ENCODE measurements at regions not wholly inside any gene's neighbourhood (a gene's known extent, or its start where the extent isn't known, plus 50 kb on each side); places are given as distances from the start of the nearest gene placed in this dataset.

DNA sequence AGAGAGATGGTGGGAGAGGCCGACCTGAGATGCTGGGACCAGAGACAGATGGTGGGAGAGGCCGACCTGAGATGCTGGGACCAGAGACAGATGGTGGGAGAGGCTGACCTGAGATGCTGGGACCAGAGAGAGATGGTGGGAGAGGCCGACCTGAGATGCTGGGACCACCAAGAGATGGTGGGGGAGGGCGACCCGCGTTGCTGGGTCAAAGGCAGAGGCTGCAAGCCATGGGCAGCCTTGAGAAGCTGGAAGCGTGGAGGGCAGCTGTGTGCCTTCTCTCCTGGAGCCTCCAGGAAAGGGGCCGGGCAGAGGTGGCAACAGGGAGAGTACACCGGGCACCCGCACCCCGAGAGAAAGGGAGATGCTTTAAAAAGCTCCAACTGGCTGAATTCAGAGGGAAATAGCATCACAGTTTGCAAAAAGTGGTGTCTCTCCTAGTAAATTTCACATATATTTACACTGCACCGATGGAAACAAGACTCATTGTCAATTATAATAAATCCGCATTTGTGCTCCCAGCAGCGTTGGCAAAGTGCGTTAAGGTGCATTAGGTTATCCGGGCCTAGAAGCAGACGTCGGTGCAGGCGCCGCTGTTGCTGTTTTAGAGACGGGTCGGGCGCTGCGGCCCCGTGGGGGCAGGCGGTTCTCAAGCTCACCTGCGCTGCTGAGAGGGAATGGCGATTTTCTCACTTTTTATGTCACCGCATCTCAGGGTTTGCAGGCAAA is 132.4 kb downstream of the DLL1 start:
- Mint-ChIP-seq H3K36me3 (no peaks in the 10 kb centered on the region), H3K27me3 (ENCODE audit: low read depth in 2 of 2) (peaks cover 0 to 13% of the 10 kb centered on the region in 2 donors), H3K4me3 (no peak overlapping the region), H3K4me1 (peaks cover 8 to 21% of the 10 kb centered on the region in 2 donors), H3K27ac (no peak overlapping the region), H3K9me3 (no peaks in the 10 kb centered on the region)
- DNase-seq (no peak), ATAC-seq (no peak)
- no peaks in the 10 kb centered on the region for H3K9me3 ChIP-seq (ENCODE audit: control insufficient read depth, insufficient read depth, low read length)
- H3K27me3 ChIP-seq (ENCODE audit: control insufficient read depth, insufficient read depth, low read length): no peaks in the 10 kb centered on the region
- H3K4me3 ChIP-seq (ENCODE audit: low read length): no peak overlapping the region
- no peak overlapping the region for H3K27ac ChIP-seq (ENCODE audit: low read length)
- no peaks in the 10 kb centered on the region for H3K36me3 ChIP-seq (ENCODE audit: control insufficient read depth, insufficient read depth, low read length)
- TF ChIP-seq, protein P1, sequence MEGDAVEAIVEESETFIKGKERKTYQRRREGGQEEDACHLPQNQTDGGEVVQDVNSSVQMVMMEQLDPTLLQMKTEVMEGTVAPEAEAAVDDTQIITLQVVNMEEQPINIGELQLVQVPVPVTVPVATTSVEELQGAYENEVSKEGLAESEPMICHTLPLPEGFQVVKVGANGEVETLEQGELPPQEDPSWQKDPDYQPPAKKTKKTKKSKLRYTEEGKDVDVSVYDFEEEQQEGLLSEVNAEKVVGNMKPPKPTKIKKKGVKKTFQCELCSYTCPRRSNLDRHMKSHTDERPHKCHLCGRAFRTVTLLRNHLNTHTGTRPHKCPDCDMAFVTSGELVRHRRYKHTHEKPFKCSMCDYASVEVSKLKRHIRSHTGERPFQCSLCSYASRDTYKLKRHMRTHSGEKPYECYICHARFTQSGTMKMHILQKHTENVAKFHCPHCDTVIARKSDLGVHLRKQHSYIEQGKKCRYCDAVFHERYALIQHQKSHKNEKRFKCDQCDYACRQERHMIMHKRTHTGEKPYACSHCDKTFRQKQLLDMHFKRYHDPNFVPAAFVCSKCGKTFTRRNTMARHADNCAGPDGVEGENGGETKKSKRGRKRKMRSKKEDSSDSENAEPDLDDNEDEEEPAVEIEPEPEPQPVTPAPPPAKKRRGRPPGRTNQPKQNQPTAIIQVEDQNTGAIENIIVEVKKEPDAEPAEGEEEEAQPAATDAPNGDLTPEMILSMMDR (IDR thresholded peaks at IDR 0.05): no peak
- 93% methylated on average over 29 of the region's 29 CpGs for WGBS (ENCODE audit: insufficient coverage)
- peaks cover 29% of the 10 kb centered on the region for H3K4me1 ChIP-seq (ENCODE audit: control insufficient read depth, insufficient read depth, low read length)
- intact Hi-C loops (cut with micrococcal nuclease): no loop called here

DNA sequence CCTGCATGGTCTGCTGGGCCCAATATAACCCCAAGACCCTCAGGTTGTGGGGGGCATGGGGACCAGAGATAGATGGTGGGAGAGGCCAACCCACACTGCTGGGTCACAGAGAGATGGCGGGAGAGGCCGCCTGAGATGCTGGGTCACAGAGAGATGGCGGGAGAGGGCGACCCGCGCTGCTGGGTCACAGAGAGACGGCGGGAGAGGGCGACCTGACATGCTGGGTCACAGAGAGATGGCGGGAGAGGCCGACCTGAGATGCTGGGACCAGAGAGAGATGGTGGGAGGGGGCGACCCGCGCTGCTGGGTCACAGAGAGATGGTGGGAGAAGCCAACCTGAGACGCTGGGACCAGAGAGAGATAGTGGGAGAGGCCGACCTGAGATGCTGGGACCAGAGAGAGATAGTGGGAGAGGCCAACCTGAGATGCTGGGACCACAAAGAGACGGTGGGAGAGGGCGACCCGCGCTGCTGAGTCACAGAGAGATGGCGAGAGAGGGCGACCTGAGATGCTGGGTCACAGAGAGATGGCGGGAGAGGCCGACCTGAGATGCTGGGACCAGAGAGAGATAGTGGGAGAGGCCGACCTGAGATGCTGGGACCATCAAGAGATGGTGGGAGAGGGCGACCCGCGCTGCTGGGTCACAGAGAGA is 133.2 kb downstream of the DLL1 start:
- Mint-ChIP-seq H3K9me3 (no peaks in the 10 kb centered on the region), H3K27me3 (ENCODE audit: low read depth in 2 of 2) (peaks cover 0 to 17% of the 10 kb centered on the region in 2 donors), H3K36me3 (no peaks in the 10 kb centered on the region), H3K4me1 (peaks cover 2 to 19% of the 10 kb centered on the region in 2 donors), H3K27ac (no peak overlapping the region), H3K4me3 (no peak overlapping the region)
- Histone ChIP-seq H3K9me3 (ENCODE audit: control insufficient read depth, insufficient read depth, low read length) (no peaks in the 10 kb centered on the region), H3K36me3 (ENCODE audit: control insufficient read depth, insufficient read depth, low read length) (no peaks in the 10 kb centered on the region), H3K27ac (ENCODE audit: low read length) (no peak overlapping the region), H3K27me3 (ENCODE audit: control insufficient read depth, insufficient read depth, low read length) (peaks cover under 1% of the 10 kb centered on the region), H3K4me1 (ENCODE audit: control insufficient read depth, insufficient read depth, low read length) (peaks cover 30% of the 10 kb centered on the region), H3K4me3 (ENCODE audit: low read length) (no peak overlapping the region)
- DNase-seq (no peak), ATAC-seq (no peak)
- 89% methylated on average over 28 of the region's 28 CpGs for WGBS (ENCODE audit: insufficient coverage)
- intact Hi-C loops (cut with micrococcal nuclease): no loop called here
- TF ChIP-seq, protein P1 (IDR thresholded peaks at IDR 0.05): no peak

DNA sequence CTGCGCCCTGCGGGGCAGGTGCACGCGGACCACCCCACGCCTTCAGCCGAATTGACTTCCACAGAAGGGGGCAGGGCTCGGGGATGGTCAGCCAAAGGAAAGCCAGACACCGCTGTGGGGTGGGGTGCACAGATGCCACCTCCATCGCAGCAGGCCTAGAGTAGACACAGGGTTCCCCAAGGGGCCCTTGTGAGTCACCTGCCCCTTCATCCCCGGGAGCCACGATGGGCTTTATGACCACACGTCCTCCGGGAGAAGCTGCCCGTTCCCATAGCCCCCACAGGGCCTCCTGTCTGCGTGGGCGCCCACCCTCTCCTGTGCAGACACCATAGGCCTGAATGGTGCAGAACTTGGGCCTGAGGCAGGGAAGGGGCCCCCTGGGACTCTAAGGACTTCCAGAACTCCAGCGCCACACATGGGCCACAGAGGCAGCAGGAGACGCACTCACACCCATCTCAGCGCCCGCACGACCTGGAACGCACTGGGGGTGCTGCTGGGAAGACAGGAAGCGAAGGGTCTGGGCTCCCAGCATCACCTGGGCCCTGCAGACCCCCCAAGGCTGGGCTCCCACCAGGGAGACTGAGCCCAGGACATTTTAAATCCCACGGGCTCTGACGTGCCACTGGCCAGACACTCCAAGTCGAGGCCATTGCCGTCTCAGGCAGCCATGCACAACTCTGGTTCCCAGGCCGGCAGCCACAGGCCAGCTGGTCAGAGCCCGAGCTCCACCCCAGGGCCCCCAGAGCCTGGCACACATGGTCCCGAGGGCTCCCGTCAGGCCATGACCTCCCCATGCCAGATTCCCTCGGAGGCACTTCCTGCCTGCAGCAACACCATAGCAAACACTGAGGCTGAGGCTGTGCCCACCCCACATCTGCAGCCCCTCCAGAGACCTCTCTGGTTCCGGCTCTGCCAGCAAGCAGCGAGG is 134.2 kb downstream of the DLL1 start:
- peaks cover 31% of the 10 kb centered on the region for H3K4me1 ChIP-seq (ENCODE audit: control insufficient read depth, insufficient read depth, low read length)
- intact Hi-C loops (cut with micrococcal nuclease): no loop called here
- Mint-ChIP-seq H3K27ac (no peak overlapping the region), H3K9me3 (no peaks in the 10 kb centered on the region), H3K36me3 (no peaks in the 10 kb centered on the region), H3K27me3 (ENCODE audit: low read depth in 2 of 2) (peaks cover 0 to 22% of the 10 kb centered on the region in 2 donors), H3K4me3 (no peak overlapping the region), H3K4me1 (peaks cover 8 to 21% of the 10 kb centered on the region in 2 donors)
- H3K4me3 ChIP-seq (ENCODE audit: low read length): no peak overlapping the region
- H3K27me3 ChIP-seq (ENCODE audit: control insufficient read depth, insufficient read depth, low read length): peaks cover 3% of the 10 kb centered on the region
- no peaks in the 10 kb centered on the region for H3K9me3 ChIP-seq (ENCODE audit: control insufficient read depth, insufficient read depth, low read length)
- H3K36me3 ChIP-seq (ENCODE audit: control insufficient read depth, insufficient read depth, low read length): no peaks in the 10 kb centered on the region
- no peak overlapping the region for H3K27ac ChIP-seq (ENCODE audit: low read length)
- DNase-seq (no peak), ATAC-seq (no peak)
- TF ChIP-seq, protein P1 (IDR thresholded peaks at IDR 0.05): no peak
- 90% methylated on average over 34 of the region's 34 CpGs for WGBS (ENCODE audit: insufficient coverage)

All from natural killer cell (primary cell).